ENCODE measurements at regions not wholly inside any gene's neighbourhood (a gene's known extent, or its start where the extent isn't known, plus 50 kb on each side); places are given as distances from the start of the nearest gene placed in this dataset.

GRCh38 chr14:29108908-29109307, 342.3 kb downstream of the FOXG1 start:
- TF ChIP-seq, protein P1, sequence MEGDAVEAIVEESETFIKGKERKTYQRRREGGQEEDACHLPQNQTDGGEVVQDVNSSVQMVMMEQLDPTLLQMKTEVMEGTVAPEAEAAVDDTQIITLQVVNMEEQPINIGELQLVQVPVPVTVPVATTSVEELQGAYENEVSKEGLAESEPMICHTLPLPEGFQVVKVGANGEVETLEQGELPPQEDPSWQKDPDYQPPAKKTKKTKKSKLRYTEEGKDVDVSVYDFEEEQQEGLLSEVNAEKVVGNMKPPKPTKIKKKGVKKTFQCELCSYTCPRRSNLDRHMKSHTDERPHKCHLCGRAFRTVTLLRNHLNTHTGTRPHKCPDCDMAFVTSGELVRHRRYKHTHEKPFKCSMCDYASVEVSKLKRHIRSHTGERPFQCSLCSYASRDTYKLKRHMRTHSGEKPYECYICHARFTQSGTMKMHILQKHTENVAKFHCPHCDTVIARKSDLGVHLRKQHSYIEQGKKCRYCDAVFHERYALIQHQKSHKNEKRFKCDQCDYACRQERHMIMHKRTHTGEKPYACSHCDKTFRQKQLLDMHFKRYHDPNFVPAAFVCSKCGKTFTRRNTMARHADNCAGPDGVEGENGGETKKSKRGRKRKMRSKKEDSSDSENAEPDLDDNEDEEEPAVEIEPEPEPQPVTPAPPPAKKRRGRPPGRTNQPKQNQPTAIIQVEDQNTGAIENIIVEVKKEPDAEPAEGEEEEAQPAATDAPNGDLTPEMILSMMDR (IDR thresholded peaks at IDR 0.05), result no peak
- no peak for TF ChIP-seq EP300 (IDR thresholded peaks at IDR 0.05)
